GM10266 (cell line): ENCODE measurements at regions not wholly inside any gene's neighbourhood (a gene's known extent, or its start where the extent isn't known, plus 50 kb on each side); places are given as distances from the start of the nearest gene placed in this dataset.

Experiments used
- DNase-seq: peaks from one replicate; pipeline ENCODE4 v3.0.0; 2012; ENCODE audit errors: extremely low spot score
- TF ChIP-seq, protein P1 (sequence below): IDR thresholded peaks from 2 replicates; pipeline ENCODE4 v1.5.1; 2012; ENCODE audit warnings: mild to moderate bottlenecking, low read depth; ENCODE audit not compliant: control insufficient read depth, insufficient read depth; ENCODE audit errors: missing control alignments

DNA sequence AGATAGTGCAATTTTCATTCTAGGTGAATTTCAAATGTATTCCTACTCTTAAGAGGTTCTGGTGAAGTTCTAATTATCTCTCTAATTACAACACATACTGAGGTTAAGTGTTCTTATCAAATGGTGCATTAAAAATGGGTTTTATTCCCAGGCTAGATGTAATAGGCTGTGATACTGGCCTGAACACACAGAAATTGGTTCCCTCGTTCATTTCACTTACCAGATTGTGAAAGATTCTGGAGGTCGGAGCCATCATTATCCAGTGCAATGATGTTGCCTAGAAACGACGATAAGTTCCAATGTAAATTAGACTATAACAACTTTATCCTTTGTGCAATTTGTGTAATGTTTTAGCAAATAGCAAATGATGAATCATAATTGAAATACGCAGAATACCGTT, 172.6 kb upstream of the SOX4 start:
- TF ChIP-seq, protein P1, sequence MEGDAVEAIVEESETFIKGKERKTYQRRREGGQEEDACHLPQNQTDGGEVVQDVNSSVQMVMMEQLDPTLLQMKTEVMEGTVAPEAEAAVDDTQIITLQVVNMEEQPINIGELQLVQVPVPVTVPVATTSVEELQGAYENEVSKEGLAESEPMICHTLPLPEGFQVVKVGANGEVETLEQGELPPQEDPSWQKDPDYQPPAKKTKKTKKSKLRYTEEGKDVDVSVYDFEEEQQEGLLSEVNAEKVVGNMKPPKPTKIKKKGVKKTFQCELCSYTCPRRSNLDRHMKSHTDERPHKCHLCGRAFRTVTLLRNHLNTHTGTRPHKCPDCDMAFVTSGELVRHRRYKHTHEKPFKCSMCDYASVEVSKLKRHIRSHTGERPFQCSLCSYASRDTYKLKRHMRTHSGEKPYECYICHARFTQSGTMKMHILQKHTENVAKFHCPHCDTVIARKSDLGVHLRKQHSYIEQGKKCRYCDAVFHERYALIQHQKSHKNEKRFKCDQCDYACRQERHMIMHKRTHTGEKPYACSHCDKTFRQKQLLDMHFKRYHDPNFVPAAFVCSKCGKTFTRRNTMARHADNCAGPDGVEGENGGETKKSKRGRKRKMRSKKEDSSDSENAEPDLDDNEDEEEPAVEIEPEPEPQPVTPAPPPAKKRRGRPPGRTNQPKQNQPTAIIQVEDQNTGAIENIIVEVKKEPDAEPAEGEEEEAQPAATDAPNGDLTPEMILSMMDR, result no peak

DNA sequence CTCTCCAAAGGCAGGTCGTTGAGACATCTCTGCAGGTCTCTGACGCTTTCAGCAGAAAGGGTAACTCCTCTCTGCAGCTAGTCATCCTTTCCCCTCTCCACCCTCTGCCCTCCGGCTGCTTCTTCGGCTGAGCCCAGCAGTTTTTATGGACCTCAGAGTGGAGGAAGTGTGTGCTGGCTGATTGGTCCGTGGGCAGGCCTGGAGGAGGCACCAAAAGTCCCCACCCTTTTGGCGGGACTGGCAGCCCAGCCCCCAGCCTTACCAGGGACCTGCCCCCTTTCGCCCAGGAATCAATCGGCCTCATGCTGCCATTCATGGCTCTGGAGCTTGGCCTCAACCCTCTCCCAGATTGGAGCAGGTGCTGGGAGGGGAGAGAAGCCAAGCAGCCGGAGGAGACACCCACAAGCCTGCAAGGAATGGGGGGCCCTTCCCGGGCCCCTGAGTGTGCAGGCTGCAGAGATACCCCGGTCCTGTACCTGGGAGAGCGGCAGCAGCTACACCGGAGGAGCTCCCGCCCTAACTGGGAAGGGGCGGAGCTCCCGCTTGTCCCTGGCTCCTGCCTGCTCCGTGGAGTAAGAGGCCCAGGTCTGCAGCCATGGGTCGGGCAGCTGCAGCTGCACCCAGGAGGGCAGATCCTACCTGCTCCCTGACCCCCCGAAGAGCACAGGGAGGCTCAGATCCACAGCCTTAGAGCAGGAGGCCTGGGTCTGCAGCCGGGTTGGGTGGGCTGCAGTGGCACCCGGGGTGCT, 170.3 kb upstream of the SOX4 start:
- no peak for DNase-seq
- TF ChIP-seq, protein P1, result no peak

More for the DNA sequence above, 172.6 kb upstream of the SOX4 start:
- DNase-seq, result no peak

DNA sequence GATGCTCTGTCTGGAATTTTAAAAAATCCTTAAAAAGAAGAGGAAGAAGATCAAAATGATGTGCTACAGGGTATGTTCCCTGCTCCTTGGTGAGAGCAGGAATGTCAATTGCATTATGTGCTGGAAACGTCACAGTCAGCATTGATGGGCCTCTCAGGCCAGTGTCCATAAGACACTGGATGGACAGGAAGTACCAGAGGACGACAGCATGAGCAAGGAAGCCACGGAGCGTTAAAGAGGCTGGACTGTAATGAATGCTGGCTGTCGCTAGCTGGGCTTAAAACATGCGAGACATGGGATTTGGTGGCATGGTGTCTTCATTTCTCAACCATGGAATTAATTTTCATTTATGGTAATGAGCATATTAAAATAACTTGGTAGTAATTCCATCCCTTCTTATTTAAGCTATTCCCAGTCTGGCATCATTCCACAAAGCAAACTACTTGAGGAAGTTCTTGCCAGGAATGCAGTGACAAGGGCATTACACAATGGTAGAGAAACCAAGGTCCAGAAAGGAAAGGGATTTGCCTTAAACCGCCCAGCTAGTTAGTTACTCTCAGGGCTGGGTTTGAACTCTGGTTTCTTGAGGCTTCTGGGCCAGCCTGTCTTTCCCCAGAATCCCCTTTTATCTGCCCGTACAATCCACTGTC, 166.6 kb upstream of the SOX4 start:
- TF ChIP-seq, protein P1, result no peak
- no peak for DNase-seq

DNA sequence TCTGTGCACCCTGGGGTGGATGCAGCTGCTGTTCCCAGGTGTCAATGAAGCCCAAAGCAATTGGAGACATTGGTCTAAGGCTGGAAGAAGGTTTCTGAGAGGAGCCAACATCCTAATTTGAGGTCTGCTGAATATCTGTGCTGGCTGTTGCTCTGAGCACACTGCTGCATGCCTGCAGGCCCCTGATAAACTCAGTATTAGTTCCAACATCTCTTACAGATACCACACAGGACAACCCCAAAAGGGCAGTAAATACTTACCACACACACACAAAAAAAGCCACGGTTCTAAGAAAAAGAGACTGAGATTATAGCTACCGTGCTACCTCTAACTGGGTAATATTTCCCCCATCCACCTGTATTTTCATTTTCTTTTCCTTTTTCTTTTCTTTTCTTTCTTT, 164.3 kb upstream of the SOX4 start:
- DNase-seq, result no peak
- TF ChIP-seq, protein P1, result no peak

DNA sequence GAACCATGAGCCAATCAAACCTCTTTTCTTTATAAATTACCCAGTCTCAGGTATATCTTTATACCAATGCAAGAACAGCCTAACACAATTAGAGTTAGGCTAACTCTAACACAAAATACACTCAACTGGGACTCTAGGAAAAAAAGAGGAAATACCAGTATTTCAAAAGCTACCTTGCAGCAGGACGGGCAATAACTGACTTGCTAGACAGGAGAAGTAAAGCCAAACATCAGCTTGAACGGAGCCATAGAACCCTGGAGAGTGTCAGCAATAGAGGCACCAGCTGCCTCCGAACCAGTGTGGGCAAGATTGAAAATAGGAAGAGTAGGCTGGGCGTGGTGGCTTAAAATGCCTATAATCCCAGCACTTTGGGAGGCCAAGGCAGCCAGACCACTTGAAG, 162.0 kb upstream of the SOX4 start:
- TF ChIP-seq, protein P1, result no peak
- DNase-seq, result no peak

DNA sequence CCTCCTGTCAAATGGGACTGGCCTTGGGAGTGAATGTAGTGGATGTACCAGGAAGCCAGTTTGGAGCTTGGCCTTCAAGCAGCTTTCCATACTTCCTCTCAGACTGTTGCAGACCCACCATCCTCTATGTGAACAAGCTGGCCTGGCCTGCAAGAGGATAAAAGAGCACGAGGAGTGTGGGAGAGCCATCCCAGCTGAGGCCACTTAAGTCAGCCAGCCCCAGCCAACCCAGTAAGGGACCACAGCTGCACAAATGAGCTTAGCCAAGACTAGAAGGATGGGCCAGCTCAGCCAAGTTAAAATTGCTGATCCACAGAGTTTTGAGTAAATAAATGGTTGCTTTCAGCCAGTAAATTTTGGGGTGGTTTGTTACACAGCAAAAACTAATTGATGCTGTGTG, 156.9 kb upstream of the SOX4 start:
- TF ChIP-seq, protein P1, result no peak
- DNase-seq, result no peak

DNA sequence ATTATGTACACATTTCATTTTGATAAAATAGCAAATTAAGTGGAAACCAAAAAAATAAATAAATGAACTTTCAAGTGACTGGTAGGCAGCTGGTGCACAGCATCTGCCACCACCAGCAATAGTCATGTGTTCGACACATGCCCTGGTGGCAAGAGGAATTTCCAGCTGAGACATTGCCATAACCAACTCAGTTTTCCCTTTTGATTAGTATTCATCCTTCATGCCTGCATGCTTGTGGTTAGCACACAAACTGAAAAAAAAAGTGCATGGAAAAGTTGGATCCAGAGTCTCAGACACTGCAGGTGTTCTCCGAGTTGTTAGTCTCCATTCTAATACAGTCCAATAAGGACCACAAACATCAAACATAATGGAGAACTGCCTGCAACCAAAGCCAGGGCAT, 156.0 kb upstream of the SOX4 start:
- DNase-seq, result no peak

More for the DNA sequence above, 156.0 kb upstream of the SOX4 start:
- TF ChIP-seq, protein P1, result no peak
